GM10248 (cell line): ENCODE measurements at regions not wholly inside any gene's neighbourhood (a gene's known extent, or its start where the extent isn't known, plus 50 kb on each side); places are given as distances from the start of the nearest gene placed in this dataset.

ENCODE experiments used
- CTCF ChIA-PET: fragments of 300-600 bp; sonication (Branson Sonifier 250); formaldehyde crosslinking; extraction: SDS; loops from one replicate; lab custom pipeline; 2021; ENCODE audit warnings: antibody characterized with exemption; lab: Yijun Ruan, JAX
- POLR2A ChIA-PET: fragments of 350-650 bp; sonication (Branson Sonifier 250); formaldehyde crosslinking; extraction: SDS; loops from one replicate; lab custom pipeline; 2020; ENCODE audit warnings: antibody characterized with exemption; lab: Yijun Ruan, JAX
- DNase-seq: peaks from one replicate; pipeline ENCODE4 v3.0.0; 2012; ENCODE audit errors: extremely low spot score
- CTCF ChIP-seq: IDR thresholded peaks from 2 replicates; pipeline ENCODE4 v1.5.1; 2012; ENCODE audit warnings: mild to moderate bottlenecking, low read depth; ENCODE audit errors: extremely low read depth, missing control alignments, control extremely low read depth

- no peak for TF ChIP-seq CTCF
- ChIA-PET CTCF (no interaction called here), POLR2A (no interaction called here)
- DNase-seq = no peak
Measured at GRCh38 chr6:85868685-85869084, 226.0 kb upstream of the SYNCRIP start.

GRCh38 chr6:85867595-85867994, 224.9 kb upstream of the SYNCRIP start:
- no peak for TF ChIP-seq CTCF
- no peak for DNase-seq
- POLR2A ChIA-PET = no interaction called here
- CTCF ChIA-PET = no interaction called here

GRCh38 chr6:85866758-85867401, 224.2 kb upstream of the SYNCRIP start:
- CTCF ChIA-PET = no interaction called here
- DNase-seq = no peak
- TF ChIP-seq CTCF = no peak
- POLR2A ChIA-PET = no interaction called here

- ChIA-PET POLR2A (no interaction called here), CTCF (no interaction called here)
- no peak for TF ChIP-seq CTCF
- DNase-seq = no peak
Measured at GRCh38 chr6:85866370-85866730, 223.7 kb upstream of the SYNCRIP start.

GRCh38 chr6:85865420-85866369, 223.0 kb upstream of the SYNCRIP start:
- ChIA-PET POLR2A (no interaction called here), CTCF (no interaction called here)
- no peak for TF ChIP-seq CTCF
- DNase-seq = no peak

GRCh38 chr6:85864453-85865401, 222.0 kb upstream of the SYNCRIP start:
- peak; percentile 1 for DNase-seq
- CTCF ChIA-PET = no interaction called here
- TF ChIP-seq CTCF = no peak
- POLR2A ChIA-PET = no interaction called here
